SK-N-SH (cell line): ENCODE measurements at regions not wholly inside any gene's neighbourhood (a gene's known extent, or its start where the extent isn't known, plus 50 kb on each side); places are given as distances from the start of the nearest gene placed in this dataset.

ENCODE experiments used
- CTCF ChIA-PET: fragments of 300-600, 350-600 bp; formaldehyde crosslinking; extraction: SDS; loops from one replicate; lab custom pipeline; 2021; lab: Yijun Ruan, JAX
- POLR2A ChIA-PET: fragments of 350-600 bp; sonication (Branson Sonifier 250); formaldehyde crosslinking; extraction: SDS; loops from one replicate; lab custom pipeline; 2020; ENCODE audit warnings: antibody characterized with exemption, inconsistent platforms; lab: Yijun Ruan, JAX
- DNase-seq: peaks from one replicate; pipeline ENCODE4 v3.0.0; 2012
- H2AFZ ChIP-seq: fragments of 200-600 bp; sonication (generic); 2 replicates; pipeline ENCODE4 v1.8.1; 2016; ENCODE audit warnings: antibody characterized with exemption, mild to moderate bottlenecking, low read depth
- H3F3A ChIP-seq: fragments of 200-600 bp; sonication (generic); replicated peaks from 2 replicates; pipeline ENCODE3; 2016; ENCODE audit warnings: antibody characterized with exemption, mild to moderate bottlenecking; ENCODE audit not compliant: insufficient read depth
- H3K27ac ChIP-seq, 2 experiments: fragments of 200-500 bp in 1 of 2; fragments of 200-600 bp in 1 of 2; sonication (Bioruptor generic) in 1 of 2; sonication (generic), shearing (Covaris generic) in 1 of 2; 2 replicates each; pipeline versions ENCODE4 v1.5.1 to v1.6.1; 2014 to 2016; ENCODE audit warnings: low read depth in 2 of 2, inconsistent platforms in 1 of 2, low read length in 1 of 2, mild to moderate bottlenecking in 1 of 2, mixed read lengths in 1 of 2
- H3K27me3 ChIP-seq: fragments of 200-600 bp; sonication (generic), shearing (Covaris generic); 2 replicates; pipeline ENCODE4 v1.6.1; 2016; ENCODE audit warnings: mixed run types; ENCODE audit not compliant: insufficient read depth
- H3K36me3 ChIP-seq, 2 experiments: fragments of 200-500 bp in 1 of 2; fragments of 200-600 bp in 1 of 2; sonication (Bioruptor generic) in 1 of 2; sonication (generic) in 1 of 2; replicated peaks in 1 of 2; 2 replicates each; pipeline versions ENCODE3 to v1.5.1; 2014 to 2016; ENCODE audit warnings: low read length in 1 of 2, mild to moderate bottlenecking in 1 of 2; ENCODE audit not compliant: insufficient read depth in 2 of 2, control insufficient read depth in 1 of 2
- H3K4me1 ChIP-seq, 2 experiments: fragments of 200-500 bp in 1 of 2; fragments of 200-600 bp in 1 of 2; sonication (Bioruptor generic) in 1 of 2; sonication (generic), shearing (Covaris generic) in 1 of 2; 2 replicates each; pipeline versions ENCODE4 v1.5.1 to v1.6.1; 2014 to 2016; ENCODE audit warnings: low read depth in 1 of 2, low read length in 1 of 2, mixed run types in 1 of 2; ENCODE audit not compliant: insufficient read depth in 2 of 2, control insufficient read depth in 1 of 2
- H3K4me2 ChIP-seq: fragments of 200-600 bp; sonication (generic), shearing (Covaris generic); 2 replicates; pipeline ENCODE4 v1.6.1; 2017; ENCODE audit warnings: mixed run types
- H3K4me3 ChIP-seq, 2 experiments: fragments of 200-500 bp in 1 of 2; fragments of 200-600 bp in 1 of 2; sonication (Bioruptor generic) in 1 of 2; sonication (generic), shearing (Covaris generic) in 1 of 2; 2 replicates each; pipeline versions ENCODE4 v1.5.1 to v1.8.1; 2014 to 2016; ENCODE audit warnings: low read depth in 2 of 2, inconsistent platforms in 1 of 2, low read length in 1 of 2, mild to moderate bottlenecking in 1 of 2, mixed read lengths in 1 of 2, moderate library complexity in 1 of 2
- H3K79me2 ChIP-seq: fragments of 200-600 bp; sonication (generic); 2 replicates; pipeline ENCODE4 v1.8.1; 2017; ENCODE audit warnings: mild to moderate bottlenecking; ENCODE audit not compliant: insufficient read depth
- H3K9ac ChIP-seq: fragments of 200-600 bp; sonication (generic); 2 replicates; pipeline ENCODE4 v1.6.1; 2017; ENCODE audit warnings: mixed run types
- H3K9me2 ChIP-seq: fragments of 200-600 bp; sonication (generic); 2 replicates; pipeline ENCODE4 v1.6.1; 2017; ENCODE audit warnings: mixed run types
- H3K9me3 ChIP-seq: fragments of 200-600 bp; sonication (generic); 2 replicates; pipeline ENCODE4 v1.6.1; 2017; ENCODE audit warnings: mixed run types, mild to moderate bottlenecking, moderate library complexity
- H4K20me1 ChIP-seq: fragments of 200-600 bp; sonication (generic); 2 replicates; pipeline ENCODE4 v1.6.1; 2017; ENCODE audit warnings: mild to moderate bottlenecking, mixed run types; ENCODE audit not compliant: insufficient read depth
- ELF1 ChIP-seq: IDR thresholded peaks from 2 replicates; pipeline ENCODE4 v1.4.0; 2012
- FOXJ3 ChIP-seq: sonication (generic); formaldehyde crosslinking; IDR thresholded peaks from 2 replicates; pipeline ENCODE4 v1.5.1; 2020; ENCODE audit warnings: mild to moderate bottlenecking, missing genetic modification reagents
- GABPA ChIP-seq: IDR thresholded peaks from 2 replicates; pipeline ENCODE4 v1.4.0; 2012; ENCODE audit warnings: low read depth, mild to moderate bottlenecking
- GATA2 ChIP-seq: sonication (generic); formaldehyde crosslinking; IDR thresholded peaks from 2 replicates; pipeline ENCODE4 v1.5.0; 2020; ENCODE audit warnings: mild to moderate bottlenecking, missing genetic modification reagents
- MAX ChIP-seq: IDR thresholded peaks from 2 replicates; pipeline ENCODE4 v1.4.0; 2012; ENCODE audit warnings: low read depth
- MEF2A ChIP-seq: IDR thresholded peaks from 2 replicates; pipeline ENCODE4 v1.4.0; 2012; ENCODE audit warnings: low read depth, borderline replicate concordance
- MXI1 ChIP-seq: IDR thresholded peaks from 2 replicates; pipeline ENCODE4 v1.6.1; 2012; ENCODE audit warnings: mild to moderate bottlenecking, low read depth, low read length, improper control_type of control experiment
- NRF1 ChIP-seq: IDR thresholded peaks from 2 replicates; pipeline ENCODE4 v1.6.1; 2012; ENCODE audit warnings: low read depth, mild to moderate bottlenecking, low read length
- POLR2AphosphoS5 ChIP-seq: IDR thresholded peaks from 2 replicates; pipeline ENCODE4 v1.6.1; 2012; ENCODE audit warnings: low read depth, low read length
- TCF12 ChIP-seq: IDR thresholded peaks from 2 replicates; pipeline ENCODE4 v1.4.0; 2012
- TEAD4 ChIP-seq: IDR thresholded peaks from 2 replicates; pipeline ENCODE4 v1.4.0; 2012; ENCODE audit warnings: mild to moderate bottlenecking, borderline replicate concordance; ENCODE audit not compliant: insufficient read depth
- USF2 ChIP-seq: fragments of 150-350 bp; IDR thresholded peaks from 2 replicates; pipeline ENCODE4 v1.6.1; 2017; ENCODE audit warnings: antibody characterized with exemption, low read length, low read depth, borderline replicate concordance
- YY1 ChIP-seq: IDR thresholded peaks from 2 replicates; pipeline ENCODE4 v1.4.0; 2012; ENCODE audit warnings: low read depth, mild to moderate bottlenecking
- ZBTB33 ChIP-seq: IDR thresholded peaks from 2 replicates; pipeline ENCODE4 v1.4.0; 2012; ENCODE audit warnings: low read depth, borderline replicate concordance
- WGBS: methylation state at CpG from one replicate; pipeline ENCODE4 v1.1.6; 2017; ENCODE audit warnings: low lambda C conversion rate; 5-methylcytosine and 5-hydroxymethylcytosine counted together

- Histone ChIP-seq H3K4me1 (no peaks in the 10 kb centered on the region), H4K20me1 (no peaks in the 10 kb centered on the region), H3K79me2 (no peaks in the 10 kb centered on the region), H3K9ac (no peak overlapping the region), H3K9me3 (no peaks in the 10 kb centered on the region), H2AFZ (no peak overlapping the region), H3K4me2 (no peak overlapping the region), H3K9me2 (no peaks in the 10 kb centered on the region), H3K27ac (no peak overlapping the region), H3K4me3 (no peak overlapping the region), H3K36me3 (no peaks in the 10 kb centered on the region), H3K27me3 (no peaks in the 10 kb centered on the region), H3F3A (no peaks in the 10 kb centered on the region)
- DNase-seq, result no peak
- CTCF ChIA-PET, result interaction anchor here (0.7 kb wide), 1 partner anchor 119 kb away, joined by 3 read pairs; no protein-coding TSS in a partner anchor
- TF ChIP-seq GATA2 (CRISPR knock-in tag) (no peak), MAX (no peak), TCF12 (no peak), FOXJ3 (CRISPR knock-in tag) (no peak), TEAD4 (no peak), MEF2A (no peak)
- POLR2A ChIA-PET, result no interaction called here
- 2% methylated on average over 7 of the region's 7 CpGs for WGBS
Observed at GRCh38 chr10:131668903-131669302, 231.9 kb upstream of the PPP2R2D start.

- H3K36me3 ChIP-seq, result no peaks in the 10 kb centered on the region
- H3K79me2 ChIP-seq, result no peaks in the 10 kb centered on the region
- H3K4me1 ChIP-seq, result no peaks in the 10 kb centered on the region
- TF ChIP-seq MEF2A (no peak), USF2 (no peak), GABPA (no peak), POLR2AphosphoS5 (no peak), FOXJ3 (CRISPR knock-in tag) (no peak), ZBTB33 (no peak), NRF1 (no peak), GATA2 (CRISPR knock-in tag) (no peak), YY1 (no peak), ELF1 (no peak), MXI1 (no peak), TCF12 (no peak)
- H2AFZ ChIP-seq, result no peak overlapping the region
- no peaks in the 10 kb centered on the region for H3F3A ChIP-seq
- CTCF ChIA-PET, result no interaction called here
- H3K9me3 ChIP-seq, result no peaks in the 10 kb centered on the region
- no peak overlapping the region for H3K9ac ChIP-seq
- H3K9me2 ChIP-seq, result no peaks in the 10 kb centered on the region
- WGBS, result 38% methylated on average over 1 of the region's 1 CpG
- no peaks in the 10 kb centered on the region for H3K27me3 ChIP-seq
- H3K4me2 ChIP-seq, result no peak overlapping the region
- H3K4me3 ChIP-seq, result no peak overlapping the region
- no peak overlapping the region for H3K27ac ChIP-seq
- no peaks in the 10 kb centered on the region for H4K20me1 ChIP-seq
- POLR2A ChIA-PET, result no interaction called here
- DNase-seq, result no peak
Observed at GRCh38 chr10:131669838-131670237, 231.0 kb upstream of the PPP2R2D start.
